Loucy (cell line): ENCODE measurements at regions not wholly inside any gene's neighbourhood (a gene's known extent, or its start where the extent isn't known, plus 50 kb on each side); places are given as distances from the start of the nearest gene placed in this dataset.

Source experiments
- H2AFZ ChIP-seq: fragments of 200-600 bp; sonication (generic); 2 replicates; pipeline ENCODE4 v1.6.0; 2016; ENCODE audit warnings: antibody characterized with exemption, mild to moderate bottlenecking, low read length, moderate library complexity
- H3F3A ChIP-seq: fragments of 200-600 bp; 2 replicates; pipeline ENCODE4 v1.6.0; 2016; ENCODE audit warnings: antibody characterized with exemption, low read depth, mild to moderate bottlenecking
- H3K27me3 ChIP-seq: fragments of 200-600 bp; sonication (generic); 2 replicates; pipeline ENCODE4 v1.6.1; 2014; ENCODE audit warnings: low read length, mild to moderate bottlenecking; ENCODE audit not compliant: insufficient read depth, poor library complexity, severe bottlenecking
- H3K36me3 ChIP-seq: fragments of 200-600 bp; sonication (generic); 2 replicates; pipeline ENCODE4 v1.6.1; 2016; ENCODE audit warnings: low read length; ENCODE audit not compliant: insufficient read depth
- H3K4me1 ChIP-seq: fragments of 200-600 bp; sonication (generic); 2 replicates; pipeline ENCODE4 v1.5.1; 2014; ENCODE audit warnings: low read length, mild to moderate bottlenecking; ENCODE audit not compliant: insufficient read depth, poor library complexity, severe bottlenecking
- H3K4me2 ChIP-seq: fragments of 200-600 bp; sonication (generic); 2 replicates; pipeline ENCODE4 v1.6.0; 2014; ENCODE audit warnings: antibody characterized with exemption, low read length, low read depth, mild to moderate bottlenecking; ENCODE audit not compliant: poor library complexity, severe bottlenecking
- H3K4me3 ChIP-seq: fragments of 200-600 bp; sonication (generic); 2 replicates; pipeline ENCODE4 v1.5.1; 2014; ENCODE audit warnings: low read length, mild to moderate bottlenecking, mixed read lengths; ENCODE audit not compliant: poor library complexity, severe bottlenecking
- H3K79me2 ChIP-seq: fragments of 200-600 bp; sonication (generic); 2 replicates; pipeline ENCODE4 v1.6.1; 2014; ENCODE audit warnings: low read length; ENCODE audit not compliant: insufficient read depth
- H3K9ac ChIP-seq: fragments of 200-600 bp; sonication (generic); 2 replicates; pipeline ENCODE4 v1.6.0; 2014; ENCODE audit warnings: mild to moderate bottlenecking, low read depth, low read length, moderate library complexity; ENCODE audit not compliant: poor library complexity, severe bottlenecking
- H3K9me2 ChIP-seq: fragments of 200-600 bp; sonication (generic); replicated peaks from 2 replicates; pipeline ENCODE4 v1.6.1; 2016; ENCODE audit warnings: low read depth, low read length, mixed read lengths
- H3K9me3 ChIP-seq: fragments of 200-600 bp; sonication (generic); 2 replicates; pipeline ENCODE4 v1.6.1; 2014; ENCODE audit warnings: mild to moderate bottlenecking, antibody characterized with exemption, low read length, low read depth; ENCODE audit not compliant: insufficient read depth
- H4K20me1 ChIP-seq: fragments of 200-600 bp; sonication (generic); 2 replicates; pipeline ENCODE4 v1.6.0; 2014; ENCODE audit warnings: antibody characterized with exemption, low read length, mild to moderate bottlenecking; ENCODE audit not compliant: insufficient read depth, poor library complexity, severe bottlenecking
- EZH2phosphoT487 ChIP-seq: fragments of 200-600 bp; IDR thresholded peaks from 2 replicates; pipeline ENCODE4 v1.6.1; 2018; ENCODE audit warnings: antibody characterized with exemption, mild to moderate bottlenecking, moderate library complexity, borderline replicate concordance
- TF ChIP-seq, protein P1 (sequence below): fragments of 200-600 bp; sonication (generic); conservative IDR thresholded peaks from 2 replicates; pipeline ENCODE4 v1.5.1; 2014; ENCODE audit warnings: mild to moderate bottlenecking, antibody characterized with exemption, low read length

DNA sequence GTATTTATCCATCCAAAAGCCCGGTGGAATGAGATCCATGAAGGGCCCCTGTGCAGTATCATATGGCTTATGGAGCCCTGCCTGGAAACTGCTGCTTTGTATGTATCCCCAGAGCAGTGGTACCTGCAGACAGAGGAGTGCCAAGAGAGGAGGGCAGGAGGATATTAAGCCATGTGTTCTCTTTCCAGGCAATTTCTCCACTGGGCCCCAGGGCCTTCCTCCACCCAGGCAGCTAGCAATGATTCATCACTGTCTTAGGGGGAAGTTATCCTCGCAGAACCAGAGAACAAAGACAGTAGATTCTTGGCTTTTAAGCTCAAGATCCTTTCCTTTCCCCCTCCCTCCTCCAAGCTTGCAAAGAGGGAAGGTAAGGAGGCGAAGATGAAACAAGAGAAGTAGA is 98.1 kb downstream of the LRRC30 start:
- Histone ChIP-seq H2AFZ (no peak overlapping the region), H3K79me2 (no peaks in the 10 kb centered on the region), H3K9me2 (no peaks in the 10 kb centered on the region), H3K4me3 (no peak overlapping the region), H3F3A (no peaks in the 10 kb centered on the region), H3K4me1 (no peaks in the 10 kb centered on the region), H3K9me3 (no peaks in the 10 kb centered on the region; the same call in 1 of the 2 replicates), H4K20me1 (no peaks in the 10 kb centered on the region), H3K4me2 (no peak overlapping the region), H3K9ac (no peak overlapping the region), H3K27me3 (no peaks in the 10 kb centered on the region), H3K36me3 (no peaks in the 10 kb centered on the region)
- no peak for TF ChIP-seq EZH2phosphoT487
- TF ChIP-seq, protein P1, sequence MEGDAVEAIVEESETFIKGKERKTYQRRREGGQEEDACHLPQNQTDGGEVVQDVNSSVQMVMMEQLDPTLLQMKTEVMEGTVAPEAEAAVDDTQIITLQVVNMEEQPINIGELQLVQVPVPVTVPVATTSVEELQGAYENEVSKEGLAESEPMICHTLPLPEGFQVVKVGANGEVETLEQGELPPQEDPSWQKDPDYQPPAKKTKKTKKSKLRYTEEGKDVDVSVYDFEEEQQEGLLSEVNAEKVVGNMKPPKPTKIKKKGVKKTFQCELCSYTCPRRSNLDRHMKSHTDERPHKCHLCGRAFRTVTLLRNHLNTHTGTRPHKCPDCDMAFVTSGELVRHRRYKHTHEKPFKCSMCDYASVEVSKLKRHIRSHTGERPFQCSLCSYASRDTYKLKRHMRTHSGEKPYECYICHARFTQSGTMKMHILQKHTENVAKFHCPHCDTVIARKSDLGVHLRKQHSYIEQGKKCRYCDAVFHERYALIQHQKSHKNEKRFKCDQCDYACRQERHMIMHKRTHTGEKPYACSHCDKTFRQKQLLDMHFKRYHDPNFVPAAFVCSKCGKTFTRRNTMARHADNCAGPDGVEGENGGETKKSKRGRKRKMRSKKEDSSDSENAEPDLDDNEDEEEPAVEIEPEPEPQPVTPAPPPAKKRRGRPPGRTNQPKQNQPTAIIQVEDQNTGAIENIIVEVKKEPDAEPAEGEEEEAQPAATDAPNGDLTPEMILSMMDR = no peak

DNA sequence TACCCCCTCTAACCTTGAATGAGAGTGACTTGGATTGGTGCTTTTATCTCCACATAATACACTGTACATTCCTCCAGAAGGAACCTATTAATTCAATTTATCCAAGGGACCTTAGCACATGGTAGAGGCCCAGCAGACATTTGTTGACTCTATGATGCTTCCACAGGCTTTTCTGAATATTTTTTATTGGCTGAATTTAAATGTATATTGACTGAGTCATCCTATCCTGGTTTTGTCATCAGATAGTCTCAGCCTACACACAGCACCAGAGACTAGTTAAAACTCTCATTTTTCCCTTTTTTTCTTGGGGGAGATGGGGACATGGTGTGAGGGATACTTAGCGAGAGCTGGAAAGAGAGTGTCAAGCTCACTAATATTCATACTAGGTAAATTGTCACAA is 101.6 kb downstream of the LRRC30 start:
- H3K4me3 ChIP-seq = no peak overlapping the region
- no peaks in the 10 kb centered on the region for H3K36me3 ChIP-seq
- no peaks in the 10 kb centered on the region for H3K79me2 ChIP-seq
- H3K9me2 ChIP-seq = no peaks in the 10 kb centered on the region
- no peaks in the 10 kb centered on the region for H3F3A ChIP-seq
- H3K4me2 ChIP-seq = no peak overlapping the region
- H3K9me3 ChIP-seq = no peaks in the 10 kb centered on the region; the same call in 1 of the 2 replicates
- H2AFZ ChIP-seq = no peak overlapping the region
- H4K20me1 ChIP-seq = no peaks in the 10 kb centered on the region
- TF ChIP-seq, protein P1 = no peak
- no peak for TF ChIP-seq EZH2phosphoT487
- H3K4me1 ChIP-seq = no peaks in the 10 kb centered on the region
- H3K9ac ChIP-seq = no peak overlapping the region
- no peaks in the 10 kb centered on the region for H3K27me3 ChIP-seq

DNA sequence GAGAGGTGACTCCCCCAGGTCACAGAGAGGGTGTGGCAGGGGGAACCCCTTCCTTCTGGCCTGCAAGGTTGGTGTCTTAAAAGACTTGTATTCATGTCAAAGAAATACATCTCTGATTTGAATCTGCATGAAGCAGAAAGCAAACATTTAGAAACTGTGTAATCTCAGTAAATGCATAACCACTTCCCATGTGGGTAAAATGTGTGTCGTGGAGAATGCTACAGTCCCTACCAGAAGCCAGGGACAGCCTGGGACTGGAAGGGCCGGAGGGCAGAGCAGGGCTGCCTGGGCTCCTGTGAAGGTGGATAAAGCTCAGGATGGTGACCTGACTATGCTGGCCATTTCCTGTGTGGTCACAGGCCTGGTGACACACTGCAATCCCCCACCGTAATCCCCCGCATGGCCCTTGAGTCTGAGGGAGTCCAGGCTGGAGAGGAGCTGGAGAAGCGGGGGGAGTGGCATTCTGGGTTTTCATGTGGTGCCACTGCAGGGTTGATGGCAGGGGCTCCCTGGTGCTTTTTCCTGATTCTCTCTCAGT is 102.2 kb downstream of the LRRC30 start:
- H3K36me3 ChIP-seq = no peaks in the 10 kb centered on the region
- no peaks in the 10 kb centered on the region for H4K20me1 ChIP-seq
- H3K4me3 ChIP-seq = no peak overlapping the region
- TF ChIP-seq, protein P1 = no peak
- no peak for TF ChIP-seq EZH2phosphoT487
- no peak overlapping the region for H2AFZ ChIP-seq
- H3K4me2 ChIP-seq = no peak overlapping the region
- H3K79me2 ChIP-seq = no peaks in the 10 kb centered on the region
- H3K9me3 ChIP-seq = no peaks in the 10 kb centered on the region; the same call in 1 of the 2 replicates
- H3K9me2 ChIP-seq = no peaks in the 10 kb centered on the region
- H3K4me1 ChIP-seq = no peaks in the 10 kb centered on the region
- no peaks in the 10 kb centered on the region for H3K27me3 ChIP-seq
- H3F3A ChIP-seq = no peaks in the 10 kb centered on the region
- H3K9ac ChIP-seq = no peak overlapping the region
